H7 (cell line): ENCODE measurements at regions not wholly inside any gene's neighbourhood (a gene's known extent, or its start where the extent isn't known, plus 50 kb on each side); places are given as distances from the start of the nearest gene placed in this dataset.

Source experiments
- DNase-seq: peaks from one replicate; pipeline ENCODE4 v3.0.0; 2012
- H3K27me3 ChIP-seq: 2 replicates; pipeline ENCODE4 v1.6.0; 2011; ENCODE audit warnings: mild to moderate bottlenecking, low read length; ENCODE audit not compliant: control insufficient read depth, insufficient read depth
- H3K36me3 ChIP-seq: replicated peaks from 2 replicates; pipeline ENCODE4 v1.5.1; 2011; ENCODE audit warnings: low read length; ENCODE audit not compliant: control insufficient read depth, insufficient read depth
- H3K4me3 ChIP-seq: 2 replicates; pipeline ENCODE4 v1.5.1; 2011; ENCODE audit warnings: low read depth, mild to moderate bottlenecking, control low read depth, low read length, moderate library complexity; ENCODE audit not compliant: insufficient read depth

- Histone ChIP-seq H3K36me3 (no peaks in the 10 kb centered on the region), H3K4me3 (no peak overlapping the region), H3K27me3 (no peaks in the 10 kb centered on the region)
- DNase-seq: no peak
Measured at GRCh38 chr16:62664566-62664965, 628.3 kb upstream of the CDH8 start.

- no peak for DNase-seq
- Histone ChIP-seq H3K4me3 (no peak overlapping the region), H3K27me3 (no peaks in the 10 kb centered on the region), H3K36me3 (no peaks in the 10 kb centered on the region)
Measured at GRCh38 chr16:62661435-62661834, 625.2 kb upstream of the CDH8 start.

GRCh38 chr16:62657116-62657515 lies 620.9 kb upstream of the CDH8 start:
- no peak for DNase-seq
- no peaks in the 10 kb centered on the region for H3K27me3 ChIP-seq

GRCh38 chr16:62652441-62653120 lies 616.3 kb upstream of the CDH8 start:
- H3K36me3 ChIP-seq: no peaks in the 10 kb centered on the region

More at GRCh38 chr16:62657116-62657515, 620.9 kb upstream of the CDH8 start:
- H3K36me3 ChIP-seq: no peaks in the 10 kb centered on the region
- no peak overlapping the region for H3K4me3 ChIP-seq

GRCh38 chr16:62648256-62648655 lies 612.0 kb upstream of the CDH8 start:
- no peak overlapping the region for H3K4me3 ChIP-seq
- no peaks in the 10 kb centered on the region for H3K27me3 ChIP-seq
- DNase-seq: no peak
- H3K36me3 ChIP-seq: no peaks in the 10 kb centered on the region

More at GRCh38 chr16:62652441-62653120, 616.3 kb upstream of the CDH8 start:
- H3K27me3 ChIP-seq: no peaks in the 10 kb centered on the region
- no peak for DNase-seq
- H3K4me3 ChIP-seq: no peak overlapping the region

- DNase-seq: no peak
- Histone ChIP-seq H3K36me3 (no peaks in the 10 kb centered on the region), H3K4me3 (no peak overlapping the region), H3K27me3 (no peaks in the 10 kb centered on the region)
Measured at GRCh38 chr16:62644030-62644812, 608.0 kb upstream of the CDH8 start.

- no peaks in the 10 kb centered on the region for H3K36me3 ChIP-seq
- H3K27me3 ChIP-seq: no peaks in the 10 kb centered on the region
- H3K4me3 ChIP-seq: no peak overlapping the region
- DNase-seq: no peak
Measured at GRCh38 chr16:62642677-62643076, 606.4 kb upstream of the CDH8 start.

GRCh38 chr16:62639890-62640289 lies 603.7 kb upstream of the CDH8 start:
- no peak for DNase-seq
- no peaks in the 10 kb centered on the region for H3K36me3 ChIP-seq
- H3K4me3 ChIP-seq: no peak overlapping the region
- no peaks in the 10 kb centered on the region for H3K27me3 ChIP-seq

GRCh38 chr16:62638964-62639870 lies 603.0 kb upstream of the CDH8 start:
- Histone ChIP-seq H3K4me3 (no peak overlapping the region), H3K36me3 (no peaks in the 10 kb centered on the region), H3K27me3 (no peaks in the 10 kb centered on the region)
- no peak for DNase-seq

- DNase-seq: no peak
- no peak overlapping the region for H3K4me3 ChIP-seq
- H3K36me3 ChIP-seq: no peaks in the 10 kb centered on the region
- no peaks in the 10 kb centered on the region for H3K27me3 ChIP-seq
Measured at GRCh38 chr16:62638324-62638911, 602.2 kb upstream of the CDH8 start.

- no peak for DNase-seq
- Histone ChIP-seq H3K4me3 (no peak overlapping the region), H3K36me3 (no peaks in the 10 kb centered on the region), H3K27me3 (no peaks in the 10 kb centered on the region)
Measured at GRCh38 chr16:62625326-62625725, 589.1 kb upstream of the CDH8 start.

GRCh38 chr16:62620275-62620674 lies 584.0 kb upstream of the CDH8 start:
- Histone ChIP-seq H3K36me3 (no peaks in the 10 kb centered on the region), H3K27me3 (no peaks in the 10 kb centered on the region), H3K4me3 (no peak overlapping the region)
- DNase-seq: no peak

- Histone ChIP-seq H3K4me3 (no peak overlapping the region), H3K27me3 (no peaks in the 10 kb centered on the region), H3K36me3 (no peaks in the 10 kb centered on the region)
- DNase-seq: no peak
Measured at GRCh38 chr16:62615526-62615925, 579.3 kb upstream of the CDH8 start.

- no peak for DNase-seq
- H3K4me3 ChIP-seq: no peak overlapping the region
- no peaks in the 10 kb centered on the region for H3K27me3 ChIP-seq
- H3K36me3 ChIP-seq: no peaks in the 10 kb centered on the region
Measured at GRCh38 chr16:62610291-62610690, 574.1 kb upstream of the CDH8 start.
